ENCODE measurements at regions not wholly inside any gene's neighbourhood (a gene's known extent, or its start where the extent isn't known, plus 50 kb on each side); places are given as distances from the start of the nearest gene placed in this dataset.

DNA sequence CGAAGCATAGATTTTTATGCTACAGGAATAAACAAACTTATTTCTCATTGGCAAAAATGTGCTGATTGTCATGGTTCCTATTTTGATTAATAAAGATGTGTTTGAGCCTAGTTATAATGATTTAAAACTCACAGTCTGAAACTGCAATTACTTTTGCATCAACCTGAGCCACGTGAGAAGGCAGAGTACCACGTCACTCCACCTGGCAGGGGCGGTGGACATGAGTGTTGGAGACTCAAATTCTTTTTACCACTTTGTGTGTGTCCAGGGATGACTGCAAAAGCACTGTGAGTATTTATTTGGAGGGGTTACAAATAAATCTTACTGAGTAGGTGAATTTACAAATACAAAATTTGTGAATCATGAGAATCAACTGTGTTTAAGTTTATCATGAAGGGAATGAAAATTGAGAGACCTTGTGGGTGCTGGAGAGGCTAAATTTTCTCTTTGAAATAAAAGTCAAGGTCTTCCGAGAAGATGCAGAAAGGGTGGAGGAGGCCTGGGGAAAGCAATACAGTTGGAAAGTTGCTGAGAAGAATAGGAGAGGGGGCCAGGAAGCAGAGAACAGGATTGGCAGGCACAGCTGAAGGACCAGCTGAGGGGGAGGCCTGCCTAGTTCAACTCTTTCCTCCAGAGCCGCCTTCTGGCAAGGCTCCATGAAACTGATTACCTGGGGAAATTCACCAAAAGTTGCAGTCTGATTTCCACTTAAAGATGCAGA is 316.4 kb downstream of the MYCN start:
- no peak for DNase-seq (ENCODE audit: low spot score)

DNA sequence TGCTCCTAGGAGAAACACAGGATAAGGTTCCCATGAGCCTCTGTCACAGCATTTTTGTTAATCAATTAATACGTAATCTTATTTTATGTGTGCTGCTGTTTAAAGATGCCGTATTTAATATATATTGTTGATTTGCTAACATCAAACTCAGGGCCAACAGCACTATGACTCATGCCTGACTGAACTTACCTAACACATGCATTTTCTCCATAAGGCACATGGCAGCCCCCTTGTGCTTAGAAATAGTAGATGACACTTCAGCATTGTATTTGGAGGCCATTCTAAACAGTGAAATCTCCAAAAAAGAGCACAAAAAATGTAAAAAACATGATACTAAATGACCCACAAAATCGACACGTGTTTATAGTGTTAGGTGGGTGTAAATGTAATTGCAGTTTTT is 314.8 kb downstream of the MYCN start:
- DNase-seq (ENCODE audit: low spot score), result no peak

DNA sequence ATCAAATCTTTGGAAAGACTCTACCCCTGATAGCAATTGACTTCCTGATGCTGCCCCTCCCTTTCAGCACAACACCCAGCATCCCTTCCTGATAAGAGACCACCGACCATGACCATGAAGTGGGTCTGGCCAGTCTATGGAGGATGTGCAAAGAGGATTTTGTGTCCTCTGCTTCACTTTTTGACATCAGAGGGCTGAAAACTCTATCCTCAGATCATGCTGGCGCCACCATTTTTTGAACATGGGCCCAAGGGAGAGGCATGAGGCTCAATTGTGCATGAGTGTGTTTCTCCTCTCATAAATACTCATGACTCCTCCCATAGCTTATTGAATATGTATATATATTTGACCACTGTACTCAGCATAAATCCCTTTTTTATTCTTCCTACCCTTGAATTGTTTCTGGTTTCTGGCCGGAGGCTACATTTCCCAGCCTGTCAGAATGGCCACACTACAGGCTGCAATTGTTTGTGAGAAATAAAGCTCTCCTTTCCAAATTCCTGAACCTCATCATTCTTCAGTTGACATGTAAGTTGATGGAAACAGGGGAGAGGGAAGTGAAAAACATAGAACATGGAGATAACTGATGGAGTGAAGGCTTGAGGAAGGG is 314.1 kb downstream of the MYCN start:
- DNase-seq (ENCODE audit: low spot score), result no peak

DNA sequence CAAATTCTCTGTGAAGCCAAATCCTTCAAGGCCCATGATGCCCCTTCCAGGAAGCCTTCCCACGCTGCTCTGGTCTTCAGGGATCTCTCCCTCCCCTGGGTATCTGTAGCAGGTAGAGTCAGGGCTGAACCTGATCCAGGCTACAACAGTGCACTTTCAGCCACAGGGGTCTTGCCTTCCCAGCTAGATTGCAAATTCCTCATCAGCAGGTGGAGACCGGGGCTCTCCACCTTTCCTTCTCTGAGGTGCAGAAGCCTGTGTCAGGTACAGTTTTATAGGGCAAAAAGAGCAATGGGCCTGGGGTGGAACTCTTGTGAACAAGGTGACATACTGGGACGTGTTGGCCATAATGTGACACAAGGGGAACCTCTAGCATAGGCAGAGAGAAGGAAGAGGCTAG is 312.9 kb downstream of the MYCN start:
- DNase-seq (ENCODE audit: low spot score), result no peak

DNA sequence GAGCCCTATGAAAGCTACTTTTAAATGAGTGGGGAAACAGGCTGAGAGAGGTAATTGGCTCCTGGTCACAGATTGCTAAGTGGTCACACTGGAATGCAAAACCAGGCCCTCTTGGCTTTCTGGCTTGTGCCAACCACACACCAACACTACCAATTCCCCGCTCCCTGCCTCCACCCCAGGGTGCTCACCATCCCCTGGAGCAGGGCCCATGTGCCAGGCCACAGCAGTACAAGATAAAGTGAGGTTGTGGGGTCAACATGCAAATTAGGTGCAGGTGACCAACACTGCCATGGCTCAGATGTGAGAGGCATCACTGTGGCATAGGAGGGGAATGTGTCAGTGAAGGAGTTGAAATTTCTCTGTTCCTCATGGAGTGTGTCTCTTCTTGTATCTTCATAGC is 312.5 kb downstream of the MYCN start:
- DNase-seq (ENCODE audit: low spot score), result no peak

DNA sequence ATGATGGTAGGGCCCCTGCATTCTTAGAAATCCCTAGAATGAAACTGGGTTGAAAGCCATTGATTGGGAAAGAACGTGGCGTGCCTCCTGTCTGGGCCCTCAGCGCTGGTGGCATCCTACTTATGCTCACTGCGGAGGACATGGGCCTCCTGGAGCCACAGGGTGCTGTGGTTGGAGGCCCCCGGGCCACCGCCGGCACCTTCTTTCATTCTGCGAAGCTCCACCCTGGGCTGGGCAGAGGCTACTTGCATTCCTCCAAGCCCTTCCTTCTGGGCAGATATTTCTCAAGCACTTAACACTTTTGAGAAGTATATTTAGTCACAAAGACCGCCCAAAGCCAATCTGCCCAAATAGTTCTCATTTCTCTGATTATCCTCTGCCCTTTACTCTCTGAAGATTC is 311.9 kb downstream of the MYCN start:
- no peak for DNase-seq (ENCODE audit: low spot score)

DNA sequence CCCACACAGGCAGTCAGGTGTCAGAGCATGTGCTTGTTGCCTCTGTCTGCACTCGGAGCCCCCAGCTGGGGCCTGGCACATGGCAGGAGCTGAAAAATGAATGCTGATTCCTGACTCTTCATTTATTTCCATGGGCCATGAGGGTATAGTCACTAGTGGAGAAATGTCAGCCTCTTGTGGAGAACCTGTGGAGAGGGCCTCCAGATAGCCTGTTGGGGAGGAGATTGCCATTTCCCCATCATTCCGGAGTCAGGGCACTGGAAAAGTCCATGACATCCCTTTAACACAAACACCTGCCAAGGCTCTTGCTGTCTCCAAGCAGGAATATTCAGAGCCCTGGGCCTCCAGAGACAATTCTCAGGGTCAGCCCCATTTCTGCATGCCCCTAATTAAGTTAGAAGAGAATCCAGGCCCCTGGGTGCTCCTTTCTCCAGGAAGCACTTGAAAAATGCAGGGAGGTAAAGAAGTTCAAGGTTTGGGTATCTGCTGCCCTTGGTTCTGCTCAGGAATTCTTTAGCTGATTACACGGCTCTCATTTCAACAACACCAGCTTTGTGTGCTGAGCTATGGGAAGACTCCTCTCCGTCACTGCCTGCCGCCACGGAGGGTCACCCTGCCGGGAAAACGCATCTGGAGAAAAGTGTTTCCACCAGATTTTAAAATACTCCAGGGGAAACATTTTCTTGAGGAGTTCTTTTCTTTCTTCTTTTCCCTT is 311.3 kb downstream of the MYCN start:
- no peak for DNase-seq (ENCODE audit: low spot score)

DNA sequence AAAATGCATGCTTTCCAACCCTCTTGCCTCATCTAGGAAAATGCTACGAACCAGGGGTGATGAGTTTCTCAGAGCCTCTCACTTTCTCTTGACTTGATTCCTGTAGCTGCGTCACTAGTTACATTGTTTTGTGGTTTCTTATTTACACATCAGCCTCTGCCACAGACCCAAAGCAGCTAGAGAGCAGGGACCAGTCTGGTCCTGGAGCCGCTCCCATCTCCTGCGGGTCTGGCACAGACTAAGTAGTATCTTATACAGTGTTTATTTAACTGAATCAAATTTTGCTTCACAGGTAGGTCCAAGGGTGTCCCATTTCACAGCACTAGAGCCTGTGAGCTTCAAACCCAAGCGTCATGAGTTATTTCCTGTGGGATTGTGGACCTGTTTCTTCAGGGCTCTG is 310.5 kb downstream of the MYCN start:
- DNase-seq (ENCODE audit: low spot score), result no peak

DNA sequence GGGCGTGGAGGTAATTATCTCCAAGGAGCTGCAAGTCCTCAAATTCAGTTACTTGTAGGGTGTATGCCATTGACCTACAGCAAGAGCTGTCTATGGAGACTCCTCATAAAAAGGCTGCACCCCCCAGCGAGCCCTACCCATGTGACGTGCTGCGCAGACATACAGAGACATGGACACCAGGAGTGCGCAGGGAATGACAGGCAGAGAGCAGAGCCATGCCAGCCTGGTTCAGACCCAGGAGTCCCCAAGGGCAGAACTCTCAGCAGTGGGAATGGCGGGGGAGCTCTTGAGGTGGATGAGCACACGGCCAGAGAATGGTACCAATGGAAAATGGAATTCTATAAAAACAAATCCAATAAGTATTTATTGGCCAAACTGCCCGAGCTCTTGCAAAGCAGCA is 310.1 kb downstream of the MYCN start:
- no peak for DNase-seq (ENCODE audit: low spot score)

DNA sequence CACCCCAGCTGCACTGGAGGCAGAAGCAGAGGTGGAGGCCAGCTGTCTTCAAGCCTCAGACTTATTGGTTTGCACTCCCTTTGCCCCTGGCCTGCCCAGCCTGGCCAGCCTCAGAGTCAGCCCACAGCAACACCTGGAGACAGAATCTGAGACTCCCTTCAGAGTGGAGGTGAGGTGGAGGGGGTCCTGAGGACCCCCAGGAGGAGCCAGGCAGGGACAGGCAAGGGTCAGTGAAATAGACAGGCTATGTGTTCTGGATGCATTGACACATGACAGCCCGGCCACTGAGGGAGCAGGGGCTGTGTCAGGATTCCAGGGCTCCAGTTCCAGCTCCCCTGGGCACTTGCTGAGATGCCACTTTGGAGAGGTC is 309.7 kb downstream of the MYCN start:
- DNase-seq (ENCODE audit: low spot score), result no peak

DNA sequence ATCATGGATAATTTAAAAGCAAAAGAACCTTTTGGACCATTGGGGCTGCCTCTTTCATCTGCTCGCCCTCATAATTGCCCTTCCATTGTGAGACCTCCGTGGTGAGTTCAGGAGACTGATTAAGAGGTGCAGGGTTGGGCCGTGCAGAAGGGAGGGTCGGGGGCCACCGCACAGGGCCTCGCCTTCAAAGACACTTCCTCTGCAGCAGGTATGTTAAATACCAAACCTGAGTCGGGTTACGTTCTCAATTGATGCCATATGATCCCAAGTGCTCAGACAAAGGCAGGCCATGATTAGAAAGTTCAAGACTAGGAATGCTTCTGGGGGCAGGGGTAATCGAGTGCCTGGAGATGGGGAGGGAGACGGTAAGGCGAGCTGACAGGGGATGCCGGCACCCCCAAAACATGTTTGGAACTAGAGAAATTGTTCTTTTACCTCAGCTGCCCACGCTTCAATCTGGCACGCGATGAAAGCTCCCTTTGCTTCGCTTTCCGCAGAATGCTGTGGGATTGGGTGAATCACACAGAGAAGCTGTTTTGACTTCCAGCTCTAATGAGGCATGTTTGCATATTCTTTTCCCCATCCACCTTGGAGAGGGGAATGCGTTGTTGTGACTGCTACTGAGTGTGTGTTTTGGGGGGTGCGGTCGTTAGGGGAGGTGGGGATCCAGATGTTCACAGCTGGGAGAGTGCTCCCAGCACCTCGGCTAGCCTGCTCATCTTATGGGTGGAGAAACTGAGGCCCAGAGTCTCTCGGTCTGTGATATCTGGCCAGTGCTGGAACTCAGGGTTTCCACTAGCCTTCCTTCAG is 309.1 kb downstream of the MYCN start:
- no peak for DNase-seq (ENCODE audit: low spot score)

DNA sequence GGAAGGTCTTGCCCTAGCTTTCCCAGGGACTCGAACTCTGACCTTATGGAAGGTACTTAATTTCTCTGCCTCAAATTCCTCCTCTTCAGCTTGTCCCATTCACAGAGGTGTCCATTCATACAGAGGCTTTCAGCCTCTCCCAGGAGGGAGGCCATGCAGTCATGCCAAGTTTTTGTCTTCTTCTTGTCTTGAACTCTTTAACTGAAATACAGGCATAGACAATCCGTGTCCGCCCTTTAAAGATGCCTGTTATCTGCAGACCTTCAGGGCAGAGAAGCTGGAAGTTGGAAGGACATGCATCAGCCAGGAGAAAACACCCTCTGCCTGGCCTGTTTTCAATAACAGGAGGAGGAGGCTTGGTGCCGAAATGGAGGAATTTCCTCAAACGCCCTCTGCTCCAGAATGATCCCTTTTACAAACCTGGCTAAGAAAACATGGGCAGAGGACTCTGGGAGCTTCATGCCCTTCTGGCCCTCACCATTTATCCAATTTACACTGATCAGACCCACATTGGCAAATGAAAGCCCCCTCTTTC is 308.3 kb downstream of the MYCN start:
- no peak for DNase-seq (ENCODE audit: low spot score)

DNA sequence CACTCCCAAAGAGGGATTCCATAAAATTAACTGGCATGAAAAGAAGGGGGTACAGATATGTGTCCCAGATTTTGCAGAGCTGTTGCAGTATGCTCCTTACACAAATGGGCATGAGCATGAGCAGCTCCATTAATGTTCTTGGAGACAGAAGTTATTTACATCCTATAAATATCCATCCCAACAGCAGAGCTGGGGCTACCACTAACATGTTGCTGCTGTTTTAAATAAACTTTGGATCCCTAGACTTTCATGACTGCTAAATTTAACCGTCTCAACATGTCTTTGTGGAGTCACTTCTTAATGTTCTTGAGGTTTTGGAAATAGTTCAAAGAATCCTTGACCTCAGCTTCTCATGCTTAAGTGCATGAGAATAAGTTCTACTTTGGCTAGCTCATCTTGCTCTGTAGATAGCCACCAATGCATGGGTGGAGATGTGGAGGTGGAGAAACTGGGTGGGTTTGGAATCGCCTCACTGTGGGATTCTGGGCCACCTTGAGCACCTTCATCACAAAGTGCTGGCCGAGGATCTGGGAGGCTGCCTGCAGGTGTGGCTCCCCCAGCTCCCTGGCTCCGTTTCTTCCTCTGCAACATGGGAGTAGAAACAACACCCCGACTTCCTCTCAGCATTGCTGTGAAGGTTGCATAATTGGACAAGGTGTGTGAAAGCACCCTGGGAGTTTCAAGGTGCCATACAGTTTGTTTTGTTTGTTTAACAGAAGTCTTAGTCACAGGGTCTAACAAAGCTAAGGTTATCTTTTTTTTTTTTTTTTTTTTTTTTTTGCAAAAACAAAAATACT is 307.2 kb downstream of the MYCN start:
- DNase-seq (ENCODE audit: low spot score), result no peak

DNA sequence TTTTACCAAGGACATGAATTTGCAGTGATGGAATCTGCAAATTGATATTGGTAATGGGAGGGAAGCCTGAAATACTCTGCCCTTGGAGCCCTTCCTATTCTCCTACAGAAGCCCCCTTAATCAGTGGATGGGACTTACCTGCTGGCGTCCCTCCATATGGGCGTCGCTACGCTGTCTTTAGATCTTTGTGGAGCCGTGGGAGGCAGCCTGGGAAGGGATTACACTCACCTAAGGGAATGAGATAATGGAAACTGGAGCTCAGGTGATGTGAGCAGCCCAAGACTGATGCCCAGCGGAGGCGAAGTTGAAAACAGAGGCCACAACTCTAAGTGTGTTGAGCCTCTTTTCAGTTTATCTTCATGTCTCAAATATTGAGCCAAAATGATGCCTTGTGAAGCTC is 306.6 kb downstream of the MYCN start:
- no peak for DNase-seq (ENCODE audit: low spot score)

DNA sequence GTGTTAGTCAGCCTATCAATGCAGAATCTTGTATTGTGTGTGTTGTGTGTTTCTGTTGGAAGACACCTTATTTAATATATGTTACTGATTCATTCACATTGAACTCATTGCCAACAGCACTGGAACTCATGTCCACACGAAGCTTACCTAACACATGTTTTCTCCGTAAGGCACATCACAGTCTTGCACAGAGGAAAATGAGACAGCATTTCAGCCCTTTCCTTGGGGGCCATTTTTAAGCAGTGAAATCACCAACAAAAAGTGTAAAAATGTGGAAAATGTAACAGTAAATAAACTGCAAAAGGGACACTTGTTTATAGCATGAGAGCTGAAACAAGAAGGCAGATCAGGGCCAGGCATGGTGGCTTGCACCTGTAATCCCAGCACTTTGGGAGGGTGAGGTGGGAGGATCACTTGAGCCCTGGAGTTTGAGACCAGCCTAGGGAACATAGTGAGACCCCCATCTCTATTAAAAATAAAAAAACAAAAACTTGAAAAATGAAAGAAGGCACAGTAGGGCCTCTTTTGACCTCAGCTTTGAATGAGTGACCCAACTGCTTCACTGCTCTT is 306.0 kb downstream of the MYCN start:
- no peak for DNase-seq (ENCODE audit: low spot score)

DNA sequence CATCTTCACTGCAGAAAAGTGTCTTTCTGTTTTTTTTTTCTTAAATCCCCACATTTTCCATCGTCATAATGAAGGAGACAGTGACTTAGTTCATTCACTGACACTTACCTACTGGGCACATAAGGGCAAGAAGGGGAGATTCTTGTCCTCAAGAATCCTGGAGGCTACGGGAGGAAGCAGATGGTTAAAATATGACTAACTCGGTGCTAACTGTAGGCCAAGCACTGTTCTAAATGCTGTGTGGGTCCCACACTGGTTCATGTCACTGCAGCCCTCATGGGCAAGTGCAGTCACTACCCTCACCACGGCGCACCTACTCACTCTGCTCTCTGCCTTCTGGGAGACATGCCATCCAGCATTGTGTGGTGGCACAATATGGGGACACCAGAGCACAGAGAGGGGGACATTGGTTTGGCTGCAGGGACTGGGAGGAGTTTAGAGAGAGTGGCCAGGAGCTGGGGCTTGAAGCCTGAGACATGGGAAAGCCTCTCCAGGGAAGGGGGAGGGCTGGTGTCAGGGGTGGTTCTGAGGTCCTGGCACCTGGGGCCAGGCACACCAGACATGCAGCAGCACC is 305.2 kb downstream of the MYCN start:
- no peak for DNase-seq (ENCODE audit: low spot score)

DNA sequence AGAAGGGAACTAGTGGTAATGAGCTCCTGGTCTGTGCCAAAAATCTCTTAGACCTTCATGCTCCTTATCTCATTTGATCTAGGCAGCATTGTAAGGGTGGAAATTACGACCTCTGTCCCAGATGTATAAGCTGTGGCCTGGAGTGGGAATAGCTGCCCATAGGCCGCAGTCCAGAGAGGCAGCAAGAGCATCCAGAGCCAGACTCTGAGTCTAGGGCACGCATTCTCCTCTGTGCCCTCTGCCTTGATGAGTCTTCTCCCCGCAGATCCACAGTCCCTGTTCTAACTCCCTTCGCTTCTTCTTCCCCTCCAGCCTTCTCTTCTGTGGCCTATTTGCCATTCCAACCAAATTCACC is 304.6 kb downstream of the MYCN start:
- no peak for DNase-seq (ENCODE audit: low spot score)

DNA sequence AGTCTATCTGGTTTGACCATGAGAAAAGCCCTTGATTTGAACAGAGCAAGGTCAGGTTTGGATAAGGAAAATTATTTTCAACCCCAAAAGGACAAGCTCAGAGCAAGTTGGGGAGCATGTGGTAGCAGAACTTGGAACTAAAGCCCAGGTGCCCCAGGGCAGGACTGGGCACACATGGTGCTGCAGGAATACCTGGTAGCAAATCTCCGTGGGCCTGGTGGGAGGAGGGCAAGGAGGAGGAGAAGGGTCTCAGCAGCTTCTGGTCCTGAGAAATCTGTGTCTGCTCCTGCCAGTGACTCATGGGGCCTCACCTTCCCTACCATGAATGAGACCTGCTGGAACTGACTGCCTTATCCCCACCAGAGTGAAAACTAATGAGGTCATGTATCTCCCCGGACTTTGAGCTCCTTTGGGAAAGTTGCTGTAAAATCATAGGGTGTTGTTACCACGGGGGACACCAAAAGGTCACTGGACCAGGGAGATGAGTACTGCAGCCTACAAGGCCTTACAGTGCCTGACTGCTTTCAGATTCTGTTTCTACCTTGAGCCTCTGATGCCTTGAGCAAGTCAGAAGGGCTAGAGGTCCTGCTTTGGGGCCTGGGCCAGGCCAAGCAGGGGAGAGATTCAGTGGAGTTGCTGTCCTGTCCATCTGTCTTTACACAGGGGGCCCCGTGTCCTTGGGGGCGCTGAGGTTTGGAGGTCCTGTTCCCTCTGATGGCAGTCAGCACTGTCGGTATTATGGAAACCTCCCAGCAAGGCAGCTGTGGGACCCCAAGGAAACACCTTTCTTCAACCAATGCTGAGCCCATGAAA is 304.0 kb downstream of the MYCN start:
- DNase-seq (ENCODE audit: low spot score), result no peak

DNA sequence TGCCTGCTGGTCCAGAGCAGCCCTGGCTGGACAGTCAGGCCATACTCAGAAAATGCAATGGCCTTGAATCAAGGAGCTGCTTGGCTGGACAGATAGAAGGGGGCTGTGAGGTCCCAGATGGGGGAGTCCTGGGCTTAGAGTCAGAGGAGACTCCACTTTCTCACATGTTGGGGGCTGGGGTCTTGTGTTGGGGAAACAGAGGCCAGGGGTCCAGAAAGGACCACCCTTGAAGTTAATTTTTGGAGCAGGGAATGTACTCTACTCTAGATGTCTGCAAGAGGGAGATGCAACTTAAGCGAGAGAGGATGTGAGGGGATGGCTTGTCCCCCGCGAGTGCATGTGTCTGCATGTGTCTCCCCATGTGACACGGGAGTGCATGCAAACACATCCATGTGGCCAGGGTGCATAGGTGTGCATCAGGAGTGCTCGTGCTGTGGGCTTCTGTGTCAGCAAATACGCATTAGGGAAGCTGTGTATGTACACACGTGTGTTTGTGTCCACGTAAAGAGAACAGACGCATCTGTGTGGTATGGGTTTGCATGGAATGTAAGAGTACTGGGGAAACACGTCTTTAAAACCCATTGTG is 303.2 kb downstream of the MYCN start:
- DNase-seq (ENCODE audit: low spot score), result no peak

DNA sequence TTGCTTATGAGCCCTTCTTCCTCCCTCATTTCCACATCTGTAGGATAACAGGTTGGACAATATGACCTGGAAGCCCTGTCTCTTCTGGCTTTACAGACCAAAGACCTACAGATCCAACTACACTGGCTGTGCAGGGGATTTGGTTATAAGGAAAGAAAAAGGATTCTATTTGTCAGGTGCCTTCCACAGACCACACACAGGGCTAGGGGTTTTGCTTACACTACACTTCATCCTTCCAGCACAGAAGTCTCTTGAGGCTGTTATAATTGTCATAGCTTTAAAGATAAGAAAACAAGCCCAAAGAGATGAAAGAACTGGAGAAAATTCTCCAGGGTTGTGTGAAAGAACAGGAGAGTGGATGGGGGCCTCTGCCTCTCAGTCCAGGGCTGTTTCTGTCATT is 302.6 kb downstream of the MYCN start:
- DNase-seq (ENCODE audit: low spot score), result no peak

All from kidney capillary endothelial cell (primary cell).